ENCODE measurements at regions not wholly inside any gene's neighbourhood (a gene's known extent, or its start where the extent isn't known, plus 50 kb on each side); places are given as distances from the start of the nearest gene placed in this dataset.
A peak's percentile ranks its signal among the peaks of the same experiment; 100 is the strongest.
"Not testable (repeated sequence)": the region's sequence is repeated elsewhere in the genome, so short reads cannot be mapped to it uniquely, and the experiment has no call there.

GRCh38 chr18:41899535-41899934 is 55.5 kb upstream of the PIK3C3 start:
- DNase-seq (ENCODE audit: low read depth) = no peak

GRCh38 chr18:41893432-41893831 is 61.6 kb upstream of the PIK3C3 start:
- DNase-seq (ENCODE audit: low read depth) = no peak

GRCh38 chr18:41887100-41887499 is 67.9 kb upstream of the PIK3C3 start:
- no peak for DNase-seq (ENCODE audit: low read depth)

GRCh38 chr18:41886126-41886807 is 68.8 kb upstream of the PIK3C3 start:
- no peak for DNase-seq (ENCODE audit: low read depth)

GRCh38 chr18:41881285-41881684 is 73.7 kb upstream of the PIK3C3 start:
- DNase-seq (ENCODE audit: low read depth) = peak; percentile 55

- DNase-seq (ENCODE audit: low read depth) = no peak
These were observed 75.8 kb upstream of the PIK3C3 start for GRCh38 chr18:41879256-41879655.

GRCh38 chr18:41875094-41875780 is 79.8 kb upstream of the PIK3C3 start:
- DNase-seq (ENCODE audit: low read depth) = peak; percentile 63

GRCh38 chr18:41873730-41874129 is 81.3 kb upstream of the PIK3C3 start:
- no peak for DNase-seq (ENCODE audit: low read depth)

GRCh38 chr18:41872206-41872605 is 82.8 kb upstream of the PIK3C3 start:
- DNase-seq (ENCODE audit: low read depth) = no peak

- DNase-seq (ENCODE audit: low read depth) = peak; percentile 34
These were observed 83.6 kb upstream of the PIK3C3 start for GRCh38 chr18:41871229-41872000.

GRCh38 chr18:41870817-41871216 is 84.2 kb upstream of the PIK3C3 start:
- DNase-seq (ENCODE audit: low read depth) = peak; percentile 32

GRCh38 chr18:41870191-41870590 is 84.8 kb upstream of the PIK3C3 start:
- no peak for DNase-seq (ENCODE audit: low read depth)

GRCh38 chr18:41865796-41866195 is 89.2 kb upstream of the PIK3C3 start:
- not testable (repeated sequence) for DNase-seq (ENCODE audit: low read depth)

GRCh38 chr18:41864216-41864615 is 90.8 kb upstream of the PIK3C3 start:
- DNase-seq (ENCODE audit: low read depth) = no peak

- no peak for DNase-seq (ENCODE audit: low read depth)
These were observed 92.1 kb upstream of the PIK3C3 start for GRCh38 chr18:41862921-41863320.

- no peak for DNase-seq (ENCODE audit: low read depth)
These were observed 94.0 kb upstream of the PIK3C3 start for GRCh38 chr18:41860987-41861386.

GRCh38 chr18:41858761-41859555 is 96.1 kb upstream of the PIK3C3 start:
- no peak for DNase-seq (ENCODE audit: low read depth)

GRCh38 chr18:41853280-41853679 is 101.8 kb upstream of the PIK3C3 start:
- DNase-seq (ENCODE audit: low read depth) = no peak

- no peak for DNase-seq (ENCODE audit: low read depth)
These were observed 104.3 kb upstream of the PIK3C3 start for GRCh38 chr18:41850781-41851180.

GRCh38 chr18:41849632-41850031 is 105.4 kb upstream of the PIK3C3 start:
- no peak for DNase-seq (ENCODE audit: low read depth)

- no peak for DNase-seq (ENCODE audit: low read depth)
These were observed 109.5 kb upstream of the PIK3C3 start for GRCh38 chr18:41845563-41845962.

GRCh38 chr18:41842886-41843285 is 112.1 kb upstream of the PIK3C3 start:
- DNase-seq (ENCODE audit: low read depth) = peak; percentile 4

All from EH (cell line).